Stomach (tissue), 8 donors: ENCODE measurements at regions not wholly inside any gene's neighbourhood (a gene's known extent, or its start where the extent isn't known, plus 50 kb on each side); places are given as distances from the start of the nearest gene placed in this dataset.

Experiments used
- DNase-seq, 2 donors: peaks; one replicate each; pipeline versions ENCODE4 v3.0.0 to v3.0.0-alpha.2; 2013 to 2019
- H3K27ac ChIP-seq, 5 donors: fragments of 200-600 bp in 4 of 5; sonication (generic) in 4 of 5; one replicate each; pipeline ENCODE4 v1.5.1; 2013 to 2019; ENCODE audit warnings: mild to moderate bottlenecking in 1 of 5, moderate library complexity in 1 of 5
- H3K27me3 ChIP-seq, 3 donors: fragments of 200-600 bp; sonication (generic); one replicate each; pipeline ENCODE4 v1.5.1; 2017 to 2019; ENCODE audit warnings: mixed run types in 1 of 3
- H3K36me3 ChIP-seq, 4 donors: fragments of 200-600 bp; sonication (generic); 1 replicate in 3 of 4; 2 replicates in 1 of 4; pipeline ENCODE4 v1.5.1; 2016 to 2019
- H3K4me1 ChIP-seq, 4 donors: fragments of 200-600 bp; sonication (generic); one replicate each; pipeline ENCODE4 v1.5.1; 2016 to 2019
- H3K4me3 ChIP-seq, 4 donors: fragments of 200-600 bp; sonication (generic) in 3 of 4; one replicate each; pipeline ENCODE4 v1.5.1; 2016 to 2019; ENCODE audit warnings: mild to moderate bottlenecking in 1 of 4
- H3K9me3 ChIP-seq, 4 donors: fragments of 200-600 bp; sonication (generic); one replicate each; pipeline ENCODE4 v1.5.1; 2016 to 2019
- CTCF ChIP-seq, 7 experiments: fragments of 450-650 bp in 4 of 7; fragments of 200-600 bp in 3 of 7; sonication (generic) in 3 of 7; IDR thresholded peaks; one replicate each; pipeline ENCODE4 v1.5.1; 2016 to 2019; ENCODE audit warnings: antibody characterized with exemption in 7 of 7, control low read depth in 2 of 7, mild to moderate bottlenecking in 1 of 7
- EP300 ChIP-seq: sonication (generic); formaldehyde crosslinking; IDR thresholded peaks from one replicate; pipeline ENCODE4 v1.6.1; 2017; ENCODE audit warnings: antibody characterized with exemption
- POLR2A ChIP-seq, 4 donors: fragments of 450-650 bp; IDR thresholded peaks; one replicate each; pipeline ENCODE4 v1.6.1; 2016; ENCODE audit warnings: antibody characterized with exemption in 4 of 4, control low read depth in 2 of 4, mild to moderate bottlenecking in 1 of 4, moderate library complexity in 1 of 4
- POLR2AphosphoS5 ChIP-seq, 3 donors: sonication (generic); formaldehyde crosslinking; IDR thresholded peaks; one replicate each; pipeline ENCODE4 v1.6.1; 2016; ENCODE audit warnings: antibody characterized with exemption in 3 of 3
- WGBS, 5 donors: extraction: QIAGEN DNeasy Blood & Tissue Kit in 3 of 5; methylation state at CpG; one replicate each; pipeline versions ENCODE4 v1.1.5 to v1.1.7; 2013 to 2018; 5-methylcytosine and 5-hydroxymethylcytosine counted together
- intact Hi-C: fragments of 100-400 bp; cut with DNase I; formaldehyde crosslinking; loops from one replicate; pipeline ENCODE4 v1.15.1; 2023; ENCODE audit warnings: low total_unique reads
- donor health status: healthy with polysubstance abuse.
- donor health status: Bipolar disorder and iron deficiency.
- donor health status: healthy.

- Histone ChIP-seq H3K9me3 (no peaks in the 10 kb centered on the region), H3K36me3 (peaks cover 4 to 33% (median 20%) of the 10 kb centered on the region in 4 donors), H3K27ac (peak overlapping the region in 4 of 5 donors; percentile 14 to 88 (median 78)), H3K27me3 (no peaks in the 10 kb centered on the region), H3K4me1 (peaks cover 39 to 96% (median 76%) of the 10 kb centered on the region in 4 donors), H3K4me3 (no peak overlapping the region)
- TF ChIP-seq POLR2A (IDR thresholded peaks at IDR 0.05) (no peak), POLR2AphosphoS5 (IDR thresholded peaks at IDR 0.05) (peak in 1 of 3 donors; percentile 3)
- intact Hi-C loops: no loop called here
- 71 to 84% (median 83%) methylated on average over 18 of the region's 18 CpGs for WGBS, 5 donors
- peak in 1 of 2 donors; percentile 54 for DNase-seq
Observed at GRCh38 chr3:141429371-141430035, 57.3 kb upstream of the RASA2 start.

GRCh38 chr3:141430316-141430715 is 56.5 kb upstream of the RASA2 start:
- no peak for DNase-seq
- Histone ChIP-seq H3K36me3 (peaks cover 4 to 33% (median 20%) of the 10 kb centered on the region in 4 donors), H3K4me1 (peaks cover 39 to 93% (median 73%) of the 10 kb centered on the region in 4 donors), H3K27ac (peak overlapping the region in 3 of 5 donors; percentile 75 to 88 (median 81)), H3K9me3 (no peaks in the 10 kb centered on the region), H3K27me3 (no peaks in the 10 kb centered on the region), H3K4me3 (no peak overlapping the region)
- intact Hi-C loops: no loop called here
- 91 to 98% (median 96%) methylated on average over 6 of the region's 6 CpGs for WGBS, 5 donors
- no peak for TF ChIP-seq CTCF (IDR thresholded peaks at IDR 0.05)
- no peak for TF ChIP-seq POLR2A (IDR thresholded peaks at IDR 0.05)
- no peak for TF ChIP-seq EP300
- TF ChIP-seq POLR2AphosphoS5 (IDR thresholded peaks at IDR 0.05): no peak

- TF ChIP-seq POLR2A (IDR thresholded peaks at IDR 0.05) (no peak), EP300 (peak; percentile 38), POLR2AphosphoS5 (IDR thresholded peaks at IDR 0.05) (peak in 2 of 3 donors; percentile 2 to 84), CTCF (IDR thresholded peaks at IDR 0.05) (no peak)
- Histone ChIP-seq H3K9me3 (no peaks in the 10 kb centered on the region), H3K36me3 (peaks cover 4 to 33% (median 20%) of the 10 kb centered on the region in 4 donors), H3K27ac (peak overlapping the region; percentile 46 to 88 (median 75)), H3K4me1 (peaks cover 38 to 93% (median 70%) of the 10 kb centered on the region in 4 donors), H3K27me3 (no peaks in the 10 kb centered on the region), H3K4me3 (peak overlapping the region in 1 of 4 donors; percentile 8)
- WGBS, 5 donors: 46 to 64% (median 56%) methylated on average over 18 of the region's 18 CpGs
- DNase-seq: no peak
- intact Hi-C loops: no loop called here
Observed at GRCh38 chr3:141431411-141432378, 55.1 kb upstream of the RASA2 start.

DNA sequence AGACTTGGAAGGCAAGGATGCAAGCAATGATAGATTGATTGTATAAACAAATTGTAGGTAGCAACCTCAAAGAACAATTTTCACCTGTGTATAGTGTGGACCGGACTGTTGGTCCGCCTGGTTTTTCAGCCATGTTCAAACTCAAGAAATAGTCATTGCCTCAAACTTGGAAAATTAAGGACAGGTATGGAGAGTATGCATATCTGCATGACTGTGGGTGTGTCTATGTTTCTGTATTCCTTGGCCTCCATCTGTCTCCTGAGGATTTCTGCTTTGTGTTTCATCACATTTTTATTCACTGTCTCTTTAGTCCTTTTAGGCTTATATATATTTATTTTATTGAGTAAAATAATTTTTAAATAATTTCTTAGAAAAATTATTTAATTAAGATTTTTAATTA is 53.9 kb upstream of the RASA2 start:
- no peaks in the 10 kb centered on the region for H3K27me3 ChIP-seq
- peaks cover 29 to 93% (median 70%) of the 10 kb centered on the region in 4 donors for H3K4me1 ChIP-seq
- no peaks in the 10 kb centered on the region for H3K9me3 ChIP-seq
- 86 to 98% (median 93%) methylated on average over 2 of the region's 2 CpGs for WGBS, 5 donors
- DNase-seq: no peak
- peaks cover 5 to 31% (median 15%) of the 10 kb centered on the region in 4 donors for H3K36me3 ChIP-seq
- peak overlapping the region in 3 of 5 donors; percentile 75 to 88 (median 81) for H3K27ac ChIP-seq
- intact Hi-C loops: no loop called here
- TF ChIP-seq POLR2A (IDR thresholded peaks at IDR 0.05) (no peak), POLR2AphosphoS5 (IDR thresholded peaks at IDR 0.05) (no peak), EP300 (no peak), CTCF (IDR thresholded peaks at IDR 0.05) (no peak)
- H3K4me3 ChIP-seq: no peak overlapping the region
